ENCODE measurements at regions not wholly inside any gene's neighbourhood (a gene's known extent, or its start where the extent isn't known, plus 50 kb on each side); places are given as distances from the start of the nearest gene placed in this dataset.

- DNase-seq, result no peak
These were observed 835.5 kb downstream of the TLE4 start for GRCh38 chr9:80407220-80407619.

- DNase-seq, result no peak
These were observed 829.5 kb downstream of the TLE4 start for GRCh38 chr9:80401243-80401642.

DNA sequence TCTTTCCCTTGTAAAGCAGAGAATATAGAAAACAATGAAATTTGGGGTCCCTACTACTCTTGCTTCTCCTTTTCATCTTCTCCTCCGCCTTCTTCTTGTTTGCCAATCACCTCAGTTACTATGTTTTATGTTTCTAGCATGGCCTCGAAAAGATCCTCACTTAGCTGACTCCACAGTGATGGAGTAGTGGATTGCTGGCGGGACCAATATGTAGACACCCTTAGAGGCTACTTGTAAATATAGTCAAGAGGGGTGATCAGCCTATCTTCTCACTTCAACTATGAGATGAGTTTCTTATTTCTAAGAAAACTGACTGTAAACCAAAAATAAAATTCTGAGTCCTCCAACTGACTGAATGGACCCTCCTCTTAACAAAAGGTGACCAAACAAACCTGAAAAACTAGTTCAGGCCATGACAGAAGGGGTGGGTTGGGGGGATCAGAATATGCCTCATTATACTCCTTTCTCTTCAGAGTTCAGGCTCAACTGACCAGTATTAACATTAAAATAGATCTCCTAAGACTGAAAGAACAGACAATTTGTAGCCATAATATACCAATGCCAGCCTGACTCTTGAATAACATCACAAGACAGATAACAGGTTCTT is 829.0 kb downstream of the TLE4 start:
- DNase-seq, result no peak

- no peak for DNase-seq
These were observed 827.8 kb downstream of the TLE4 start for GRCh38 chr9:80399606-80400005.

DNA sequence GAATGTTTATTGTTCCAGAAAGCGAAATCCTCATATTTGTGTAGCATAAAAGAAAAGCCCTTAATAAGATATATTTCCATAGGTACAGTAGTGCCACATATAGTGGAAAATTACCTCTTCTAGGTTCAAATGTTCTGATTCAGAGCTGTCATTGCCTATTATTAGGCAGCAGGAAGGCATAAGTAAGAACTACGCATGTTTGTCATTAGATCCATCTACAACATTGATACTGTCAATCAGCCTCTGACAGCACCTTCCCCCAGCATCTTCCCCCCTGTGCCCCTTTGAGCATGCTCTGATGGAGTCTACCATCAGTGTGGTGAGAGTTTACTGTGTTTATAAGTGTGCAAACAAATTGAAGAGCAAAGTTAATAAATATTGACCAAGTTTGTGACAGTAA is 816.1 kb downstream of the TLE4 start:
- DNase-seq, result no peak

DNA sequence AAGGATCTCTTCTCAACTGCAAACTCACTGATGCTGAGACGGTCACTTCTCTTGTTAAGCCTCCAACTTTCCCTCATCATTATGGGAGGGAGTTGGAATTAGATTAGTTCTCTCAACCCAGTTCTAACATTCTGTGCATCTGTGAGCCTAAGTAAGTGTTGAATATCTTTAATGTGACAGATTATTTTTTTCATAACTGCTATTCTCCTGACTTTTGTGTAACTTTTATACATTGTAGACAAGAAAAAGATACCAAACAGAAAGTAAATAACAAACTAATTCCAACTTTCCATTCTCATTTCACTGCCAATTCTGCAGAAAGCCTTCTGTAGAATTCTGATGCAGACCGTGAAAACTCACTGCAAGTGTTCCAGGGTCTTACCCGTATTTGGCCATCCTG is 813.5 kb downstream of the TLE4 start:
- no peak for DNase-seq

DNA sequence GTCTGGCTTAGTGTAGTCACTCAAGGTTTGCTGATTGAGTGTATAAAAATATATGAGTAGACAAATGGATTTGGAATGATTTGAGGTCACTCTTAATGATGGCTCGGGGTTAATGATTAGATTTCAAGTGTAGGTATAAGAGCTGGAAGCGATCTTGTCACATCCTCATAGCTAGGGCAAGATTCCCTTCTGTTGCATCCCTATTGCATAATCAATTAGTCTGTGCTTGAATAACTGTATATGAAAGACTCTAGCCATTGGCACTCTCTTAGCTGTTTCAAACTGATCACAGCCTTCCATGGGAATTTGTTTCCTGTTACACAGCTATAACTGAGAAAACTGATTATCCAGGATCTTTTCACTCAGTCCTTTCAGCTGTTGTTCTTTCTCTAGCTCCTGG is 811.6 kb downstream of the TLE4 start:
- DNase-seq, result no peak

- no peak for DNase-seq
These were observed 810.6 kb downstream of the TLE4 start for GRCh38 chr9:80382211-80382891.

GRCh38 chr9:80380301-80380700 is 808.5 kb downstream of the TLE4 start:
- DNase-seq, result no peak

- no peak for DNase-seq
These were observed 807.0 kb downstream of the TLE4 start for GRCh38 chr9:80378669-80379293.

DNA sequence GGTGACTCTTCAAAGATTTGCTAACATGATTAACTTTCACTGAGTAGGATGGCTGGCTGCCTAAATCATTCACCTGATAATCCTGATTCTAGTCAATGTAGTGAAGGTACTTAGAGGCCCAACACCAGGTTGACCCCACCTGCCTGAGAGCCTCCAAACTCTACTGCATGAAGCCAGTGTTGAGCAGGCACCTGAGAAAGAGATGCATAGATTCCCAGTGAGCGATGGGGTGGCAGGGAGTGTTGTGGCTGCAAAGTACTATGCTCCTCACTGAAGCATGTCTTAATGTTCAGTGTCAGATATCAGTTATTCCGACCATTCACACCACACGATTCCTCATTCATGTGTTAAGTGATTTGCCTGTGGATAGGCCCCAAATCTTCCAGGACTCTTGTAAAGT is 804.4 kb downstream of the TLE4 start:
- no peak for DNase-seq

GRCh38 chr9:80375477-80375876 is 803.7 kb downstream of the TLE4 start:
- no peak for DNase-seq

- DNase-seq, result no peak
These were observed 797.9 kb downstream of the TLE4 start for GRCh38 chr9:80369641-80370040.

GRCh38 chr9:80366626-80367025 is 794.9 kb downstream of the TLE4 start:
- DNase-seq, result no peak

DNA sequence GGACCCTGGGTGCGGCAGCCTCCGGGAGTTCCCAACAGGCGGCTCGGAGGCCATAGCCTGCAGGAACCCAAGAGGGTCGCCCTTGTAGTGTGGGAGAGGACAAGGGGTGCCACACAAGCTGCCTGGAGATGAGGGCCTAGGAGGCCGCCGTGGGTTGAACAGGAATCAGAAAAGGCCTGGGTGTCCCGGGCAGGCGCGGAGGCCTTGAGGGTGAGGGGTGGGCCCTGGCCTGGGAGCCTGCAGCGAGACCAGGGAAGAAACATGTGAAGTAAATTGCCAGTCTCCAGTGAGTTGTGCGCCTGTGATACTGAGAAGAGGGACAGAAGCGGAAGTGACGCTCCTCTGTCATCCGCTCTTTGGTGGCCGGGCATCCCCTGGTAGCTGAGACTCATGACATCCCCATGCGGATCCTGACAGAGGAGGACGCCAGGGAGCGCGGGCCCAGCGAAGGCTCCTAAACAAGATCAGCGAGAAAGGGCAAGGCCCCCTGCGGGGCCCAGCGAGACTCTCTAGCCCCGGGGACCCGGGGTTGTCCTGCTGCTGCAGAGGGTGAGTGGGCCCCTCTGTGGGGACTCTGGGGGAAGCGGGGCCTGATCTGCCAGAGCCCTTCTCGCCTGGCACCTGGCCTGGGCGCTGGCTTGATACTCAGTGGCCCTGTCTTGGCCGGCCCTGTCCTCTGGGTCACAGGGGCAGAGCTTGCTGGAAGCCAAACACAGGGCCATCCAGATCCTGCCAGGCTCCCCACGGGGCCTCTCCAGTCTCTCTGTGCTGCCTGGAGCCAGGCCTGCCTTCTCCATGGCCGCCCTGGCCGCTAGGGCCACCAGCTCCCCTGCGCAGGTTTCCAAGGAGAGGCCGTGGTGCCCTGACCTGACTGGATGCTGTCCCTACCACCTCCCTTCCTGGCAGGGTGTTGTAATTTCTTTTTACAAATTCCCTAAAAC is 788.4 kb downstream of the TLE4 start:
- no peak for DNase-seq

- DNase-seq, result no peak
These were observed 787.5 kb downstream of the TLE4 start for GRCh38 chr9:80359291-80359690.

GRCh38 chr9:80352967-80353366 is 781.2 kb downstream of the TLE4 start:
- DNase-seq, result no peak

DNA sequence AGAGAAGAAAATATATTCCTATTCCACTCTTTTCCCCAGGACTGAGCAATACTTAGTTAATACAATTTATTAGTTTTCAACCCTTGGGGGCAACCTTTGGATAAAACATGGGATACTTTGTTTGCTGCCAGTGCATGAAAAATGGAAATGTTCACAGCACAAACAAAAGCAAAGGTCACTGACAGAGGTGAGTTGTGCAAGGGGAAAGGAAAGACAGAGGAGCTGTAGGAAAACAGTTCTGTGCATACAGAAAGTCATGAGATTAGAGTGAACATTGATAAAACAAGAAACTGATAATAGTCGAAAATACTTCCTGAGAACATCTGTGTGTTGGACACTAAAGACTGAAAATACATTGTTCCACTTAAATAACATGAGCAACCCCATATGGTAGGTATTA is 779.8 kb downstream of the TLE4 start:
- no peak for DNase-seq

DNA sequence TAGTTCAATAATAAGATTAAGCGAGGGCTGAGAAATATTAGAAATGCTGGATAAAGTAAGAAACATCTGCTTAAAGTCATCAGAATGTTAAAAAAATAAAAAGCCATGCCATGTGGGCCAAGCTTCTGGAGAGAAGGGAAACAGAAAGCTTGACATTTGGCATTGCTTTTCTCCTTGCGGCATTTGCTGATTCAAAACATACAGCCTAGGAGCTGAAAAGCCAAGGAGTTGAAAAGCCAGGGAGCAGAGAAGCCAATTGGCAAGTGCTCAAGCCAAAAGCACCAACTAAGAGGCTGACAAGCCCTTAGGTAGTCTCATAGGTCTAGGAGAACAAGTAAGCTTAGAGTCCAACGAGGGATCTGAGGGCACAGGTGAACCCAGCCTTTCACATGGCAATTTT is 754.3 kb downstream of the TLE4 start:
- DNase-seq, result no peak

- no peak for DNase-seq
These were observed 749.2 kb downstream of the TLE4 start for GRCh38 chr9:80320916-80321315.

- DNase-seq, result no peak
These were observed 748.7 kb downstream of the TLE4 start for GRCh38 chr9:80320480-80320879.

- no peak for DNase-seq
These were observed 733.4 kb downstream of the TLE4 start for GRCh38 chr9:80305136-80305535.

DNA sequence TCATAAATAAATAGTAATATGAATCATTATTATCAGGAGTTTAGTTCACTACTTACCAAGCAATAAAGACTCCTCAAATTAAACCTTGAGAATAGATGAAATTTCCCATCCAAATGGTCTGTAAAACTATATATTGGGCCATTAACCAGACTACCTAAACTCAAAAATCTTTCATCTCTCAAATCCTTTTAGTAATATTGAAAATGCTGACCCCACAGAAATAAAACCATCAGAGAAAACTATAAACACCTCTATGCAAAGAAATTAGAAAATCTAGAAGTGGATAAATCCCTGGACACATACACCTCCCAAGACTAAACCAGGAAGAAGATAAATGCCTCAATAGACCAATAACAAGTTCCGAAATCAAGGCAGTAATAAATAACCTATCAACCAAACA is 723.2 kb downstream of the TLE4 start:
- DNase-seq, result no peak

- DNase-seq, result no peak
These were observed 722.6 kb downstream of the TLE4 start for GRCh38 chr9:80294318-80294717.

Data from activated effector memory CD4-positive, alpha-beta T cell treated with Interleukin-2 at 50 U/mL for 16 hours (primary cell).